ENCODE measurements at regions not wholly inside any gene's neighbourhood (a gene's known extent, or its start where the extent isn't known, plus 50 kb on each side); places are given as distances from the start of the nearest gene placed in this dataset.
A peak's percentile ranks its signal among the peaks of the same experiment; 100 is the strongest.

- TF ChIP-seq CTCF (conservative IDR thresholded peaks at IDR 0.05; ENCODE audit: low read depth, low read length): no peak
- DNase-seq (ENCODE audit: low read depth): peak; percentile 8
- no peak overlapping the region for H3K4me3 ChIP-seq (ENCODE audit: low read depth, low read length)
Measured at GRCh38 chr19:5397804-5398692, 57.2 kb upstream of the ZNRF4 start.

GRCh38 chr19:5398693-5399057 is 56.5 kb upstream of the ZNRF4 start:
- DNase-seq (ENCODE audit: low read depth): no peak
- no peak for TF ChIP-seq CTCF (conservative IDR thresholded peaks at IDR 0.05; ENCODE audit: low read depth, low read length)
- H3K4me3 ChIP-seq (ENCODE audit: low read depth, low read length): no peak overlapping the region

GRCh38 chr19:5403968-5404640 is 51.1 kb upstream of the ZNRF4 start:
- peak; percentile 92 for DNase-seq (ENCODE audit: low read depth)
- H3K4me3 ChIP-seq (ENCODE audit: low read depth, low read length): no peak overlapping the region
- no peak for TF ChIP-seq CTCF (conservative IDR thresholded peaks at IDR 0.05; ENCODE audit: low read depth, low read length)

All from choroid plexus epithelial cell (primary cell).